ENCODE measurements at regions not wholly inside any gene's neighbourhood (a gene's known extent, or its start where the extent isn't known, plus 50 kb on each side); places are given as distances from the start of the nearest gene placed in this dataset.

DNA sequence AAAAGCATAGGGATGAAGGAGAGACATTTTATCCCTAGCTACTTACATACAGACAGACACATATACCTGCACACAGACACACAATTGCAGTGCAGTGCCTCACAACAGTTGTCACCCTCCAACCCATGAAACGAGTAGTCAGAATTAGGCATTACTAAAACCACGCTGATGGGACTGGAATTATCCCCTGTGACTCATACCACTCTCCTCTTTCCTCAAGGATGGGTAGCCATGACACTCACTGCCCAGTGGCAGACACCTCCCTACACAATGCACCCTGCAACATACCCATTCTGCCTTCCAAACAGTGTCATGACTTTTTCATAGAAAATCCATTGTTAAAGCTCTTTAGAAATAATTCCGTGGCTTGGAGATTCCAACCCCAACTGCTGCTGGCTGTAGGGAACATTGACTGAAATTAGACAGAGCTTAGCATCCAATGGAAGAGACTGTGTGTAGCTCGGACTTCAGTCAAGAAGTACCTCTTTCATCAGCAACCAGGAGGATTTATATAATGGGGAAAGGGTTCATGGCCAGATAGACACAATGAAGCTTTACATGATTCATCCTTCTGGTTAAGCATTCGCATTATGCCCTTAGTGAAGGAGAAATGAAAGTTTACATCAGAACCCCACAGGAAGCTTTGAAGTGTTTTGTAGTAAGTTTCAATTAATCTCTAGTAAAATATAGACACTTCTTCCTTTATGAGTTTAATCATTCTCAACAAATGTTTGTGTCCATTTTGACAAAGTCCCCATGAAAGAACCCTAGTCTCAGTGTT is 155.2 kb downstream of the FBXO15 start:
- Histone ChIP-seq H3K27ac (no peak overlapping the region), H3K4me3 (no peak overlapping the region)
- TF ChIP-seq, protein P1, sequence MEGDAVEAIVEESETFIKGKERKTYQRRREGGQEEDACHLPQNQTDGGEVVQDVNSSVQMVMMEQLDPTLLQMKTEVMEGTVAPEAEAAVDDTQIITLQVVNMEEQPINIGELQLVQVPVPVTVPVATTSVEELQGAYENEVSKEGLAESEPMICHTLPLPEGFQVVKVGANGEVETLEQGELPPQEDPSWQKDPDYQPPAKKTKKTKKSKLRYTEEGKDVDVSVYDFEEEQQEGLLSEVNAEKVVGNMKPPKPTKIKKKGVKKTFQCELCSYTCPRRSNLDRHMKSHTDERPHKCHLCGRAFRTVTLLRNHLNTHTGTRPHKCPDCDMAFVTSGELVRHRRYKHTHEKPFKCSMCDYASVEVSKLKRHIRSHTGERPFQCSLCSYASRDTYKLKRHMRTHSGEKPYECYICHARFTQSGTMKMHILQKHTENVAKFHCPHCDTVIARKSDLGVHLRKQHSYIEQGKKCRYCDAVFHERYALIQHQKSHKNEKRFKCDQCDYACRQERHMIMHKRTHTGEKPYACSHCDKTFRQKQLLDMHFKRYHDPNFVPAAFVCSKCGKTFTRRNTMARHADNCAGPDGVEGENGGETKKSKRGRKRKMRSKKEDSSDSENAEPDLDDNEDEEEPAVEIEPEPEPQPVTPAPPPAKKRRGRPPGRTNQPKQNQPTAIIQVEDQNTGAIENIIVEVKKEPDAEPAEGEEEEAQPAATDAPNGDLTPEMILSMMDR (IDR thresholded peaks at IDR 0.05): no peak
- DNase-seq (ENCODE audit: low spot score): no peak

DNA sequence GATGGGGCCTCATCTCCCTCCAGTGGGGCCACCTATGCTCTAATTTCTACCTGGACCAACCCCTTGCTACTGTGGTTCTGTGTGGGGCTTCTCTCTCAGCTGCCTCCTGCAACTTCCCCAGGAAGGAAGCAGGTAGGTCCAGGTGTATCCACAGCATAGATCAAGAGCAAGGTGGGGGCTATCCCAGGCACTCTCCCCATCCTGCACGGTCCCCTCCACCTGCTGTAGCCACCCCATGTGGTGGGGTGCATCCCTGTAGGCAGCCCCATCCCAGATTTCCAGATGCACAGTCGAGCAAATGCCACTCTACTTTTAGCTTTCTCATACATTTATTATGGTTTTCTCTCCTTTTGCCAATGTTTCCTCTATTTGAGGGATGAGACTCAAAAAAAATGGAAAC is 156.1 kb downstream of the FBXO15 start:
- Histone ChIP-seq H3K4me3 (no peak overlapping the region), H3K27ac (no peak overlapping the region)
- TF ChIP-seq, protein P1 (IDR thresholded peaks at IDR 0.05): no peak
- no peak for DNase-seq (ENCODE audit: low spot score)

DNA sequence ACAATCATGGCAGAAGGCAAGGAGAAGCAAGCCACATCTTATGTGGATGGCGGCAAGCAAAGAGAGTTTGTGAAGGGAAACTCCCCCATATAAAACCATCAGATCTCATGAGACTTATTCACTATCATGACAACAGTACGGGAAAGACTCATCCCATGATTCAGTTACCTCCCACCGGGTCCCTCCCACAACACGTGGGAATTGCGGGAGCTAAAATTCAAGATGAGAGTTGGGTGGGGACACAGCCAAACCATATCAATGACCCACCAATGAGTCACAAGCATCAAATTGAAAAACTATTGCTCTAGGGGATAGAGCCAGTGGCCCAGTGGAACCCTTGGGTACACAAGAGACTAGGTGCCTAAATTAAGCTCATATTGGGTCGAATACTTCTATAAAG is 157.4 kb downstream of the FBXO15 start:
- no peak overlapping the region for H3K4me3 ChIP-seq
- no peak overlapping the region for H3K27ac ChIP-seq
- DNase-seq (ENCODE audit: low spot score): no peak
- TF ChIP-seq, protein P1 (IDR thresholded peaks at IDR 0.05): no peak

DNA sequence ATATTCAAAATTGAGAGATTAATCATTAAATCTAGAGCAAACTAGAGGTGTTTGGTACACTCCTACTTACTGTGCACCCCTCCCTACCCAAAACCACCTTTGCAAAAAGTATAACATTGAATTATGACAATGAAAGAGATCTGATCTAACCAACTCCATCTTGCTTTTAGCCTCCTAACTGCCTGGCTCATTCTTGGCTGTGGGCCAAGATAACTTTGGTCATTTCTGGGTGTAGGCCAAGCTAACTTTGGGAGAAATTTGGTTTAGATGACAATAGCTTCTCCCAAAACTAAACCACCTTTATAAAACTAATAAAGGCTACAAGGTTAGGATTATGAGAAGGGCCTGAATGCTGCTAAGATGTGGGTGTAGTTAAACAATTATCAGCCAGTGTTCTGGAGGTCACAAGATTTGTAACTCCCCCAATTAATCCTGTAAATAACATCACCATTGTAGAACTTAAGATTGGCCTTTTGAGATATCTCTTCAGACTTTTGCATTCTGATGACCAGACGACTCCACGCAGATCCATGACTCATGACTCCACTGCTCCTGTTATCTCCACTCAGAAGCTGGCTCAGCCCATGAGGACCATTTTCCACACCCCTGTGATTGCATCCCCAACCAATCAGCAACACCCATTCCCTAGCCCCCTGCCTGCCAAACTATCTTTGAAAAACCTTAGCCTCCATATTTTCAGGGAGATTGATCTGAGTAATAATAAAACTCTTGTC is 160.2 kb downstream of the FBXO15 start:
- no peak overlapping the region for H3K27ac ChIP-seq
- TF ChIP-seq, protein P1 (IDR thresholded peaks at IDR 0.05): no peak

DNA sequence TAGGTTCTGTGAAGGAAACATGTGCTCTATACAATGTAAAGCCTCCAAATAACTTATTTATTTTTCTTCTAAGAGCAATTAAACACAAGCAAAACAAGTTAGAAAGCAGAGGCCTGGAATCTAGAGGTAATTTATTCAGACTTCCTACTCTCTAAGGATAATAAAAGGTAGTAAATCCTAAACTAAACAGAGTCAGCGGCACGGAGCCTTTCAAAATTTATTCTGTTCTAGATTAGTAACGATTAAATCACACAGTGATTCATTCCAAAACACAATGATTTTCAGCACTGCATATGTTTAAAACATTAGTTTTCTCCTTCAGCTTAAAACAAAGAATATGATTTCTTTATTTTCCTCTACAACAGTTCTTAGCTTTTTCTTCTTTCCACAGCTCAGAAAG is 160.9 kb downstream of the FBXO15 start:
- H3K4me3 ChIP-seq: no peak overlapping the region
- TF ChIP-seq, protein P1 (IDR thresholded peaks at IDR 0.05): no peak
- H3K27ac ChIP-seq: no peak overlapping the region
- DNase-seq (ENCODE audit: low spot score): no peak

More for the DNA sequence above, 160.2 kb downstream of the FBXO15 start:
- DNase-seq (ENCODE audit: low spot score): no peak
- no peak overlapping the region for H3K4me3 ChIP-seq

DNA sequence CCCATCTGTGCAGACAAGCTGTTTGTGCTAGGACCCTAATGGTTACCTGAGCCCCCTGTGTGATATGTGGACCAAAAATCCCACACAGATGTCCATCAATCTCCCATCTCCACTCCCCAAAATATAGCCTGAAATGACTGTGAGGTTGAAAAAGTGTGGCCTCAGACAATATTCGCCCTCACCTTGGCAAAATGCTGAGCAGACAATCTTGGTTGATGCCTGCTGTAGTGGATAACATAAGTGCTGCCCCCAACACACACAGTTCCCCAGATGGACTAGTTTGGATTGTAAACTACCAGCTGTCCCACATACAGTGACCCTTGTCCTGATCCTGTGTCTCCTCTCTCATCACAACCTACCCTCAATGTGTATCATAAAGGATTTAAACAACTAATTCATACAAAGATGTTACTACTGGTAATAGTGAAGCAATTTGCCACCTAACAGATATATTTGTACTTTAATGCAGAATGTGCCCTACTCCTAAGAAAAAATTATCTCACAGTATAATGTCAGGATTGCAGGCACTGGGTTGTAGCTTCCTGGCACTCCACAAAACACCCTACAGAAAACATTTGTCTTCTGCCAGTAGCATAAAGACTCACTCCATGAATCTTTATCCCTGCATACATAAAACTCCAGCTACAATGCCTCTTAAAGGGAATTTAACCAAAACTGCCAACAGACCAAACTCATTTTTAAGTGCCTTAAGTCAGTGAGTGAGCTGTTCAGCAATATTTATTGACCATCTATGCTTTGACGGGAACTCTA is 161.6 kb downstream of the FBXO15 start:
- H3K4me3 ChIP-seq: no peak overlapping the region
- no peak overlapping the region for H3K27ac ChIP-seq
- no peak for DNase-seq (ENCODE audit: low spot score)
- TF ChIP-seq, protein P1 (IDR thresholded peaks at IDR 0.05): no peak

Measured in coronary artery (tissue), 2 donors.